ENCODE measurements at regions not wholly inside any gene's neighbourhood (a gene's known extent, or its start where the extent isn't known, plus 50 kb on each side); places are given as distances from the start of the nearest gene placed in this dataset.
"Not testable (repeated sequence)": the region's sequence is repeated elsewhere in the genome, so short reads cannot be mapped to it uniquely, and the experiment has no call there.

- H3K4me1 ChIP-seq (ENCODE audit: insufficient read depth, low read length); H3K36me3 ChIP-seq (ENCODE audit: insufficient read depth, low read length); H3K4me3 ChIP-seq (ENCODE audit: low read depth in 1 of 2, low read length in 2 of 2); H3K27me3 ChIP-seq (ENCODE audit: control insufficient read depth in 1 of 2, insufficient read depth in 2 of 2, low read length in 2 of 2); H3K9me3 ChIP-seq (ENCODE audit: low read length); H3K9ac ChIP-seq (ENCODE audit: low read length); H3K27ac ChIP-seq (ENCODE audit: low read depth, low read length): not testable (repeated sequence)
Measured at GRCh38 chr6:16820262-16820661, 59.0 kb upstream of the ATXN1 start.

DNA sequence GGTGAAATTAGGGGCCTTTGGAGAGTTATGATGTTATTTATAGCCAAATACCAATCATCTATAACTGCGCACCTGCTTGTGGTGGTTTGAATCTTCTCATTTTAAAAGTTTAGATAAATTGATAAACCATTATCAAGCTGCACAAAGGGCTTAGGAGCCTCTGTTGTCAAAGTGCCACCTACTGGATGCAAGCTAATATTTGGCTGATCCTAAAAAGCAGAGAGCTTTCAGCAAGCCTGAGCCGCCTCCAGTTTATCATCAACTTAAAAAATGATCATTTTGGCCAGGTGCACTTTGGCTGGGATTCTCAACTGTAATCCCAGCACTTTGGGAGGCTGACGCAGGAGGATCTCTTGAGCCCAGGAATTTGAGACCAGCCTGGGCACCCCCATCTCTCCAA is 58.5 kb upstream of the ATXN1 start:
- Histone ChIP-seq H3K4me3 (ENCODE audit: low read depth in 1 of 2, low read length in 2 of 2) (no peak overlapping the region), H3K27ac (ENCODE audit: low read depth, low read length) (no peak overlapping the region), H3K9ac (ENCODE audit: low read length) (no peak overlapping the region), H3K27me3 (ENCODE audit: control insufficient read depth in 1 of 2, insufficient read depth in 2 of 2, low read length in 2 of 2) (no peaks in the 10 kb centered on the region), H3K36me3 (ENCODE audit: insufficient read depth, low read length) (no peaks in the 10 kb centered on the region), H3K9me3 (ENCODE audit: low read length) (no peaks in the 10 kb centered on the region), H3K4me1 (ENCODE audit: insufficient read depth, low read length) (no peaks in the 10 kb centered on the region)

- H3K27me3 ChIP-seq (ENCODE audit: control insufficient read depth in 1 of 2, insufficient read depth in 2 of 2, low read length in 2 of 2), result no peaks in the 10 kb centered on the region
- H3K4me1 ChIP-seq (ENCODE audit: insufficient read depth, low read length), result no peaks in the 10 kb centered on the region
- no peak overlapping the region for H3K4me3 ChIP-seq (ENCODE audit: low read depth in 1 of 2, low read length in 2 of 2)
- H3K9ac ChIP-seq (ENCODE audit: low read length), result no peak overlapping the region
- no peaks in the 10 kb centered on the region for H3K9me3 ChIP-seq (ENCODE audit: low read length)
- no peaks in the 10 kb centered on the region for H3K36me3 ChIP-seq (ENCODE audit: insufficient read depth, low read length)
- no peak overlapping the region for H3K27ac ChIP-seq (ENCODE audit: low read depth, low read length)
Measured at GRCh38 chr6:16818992-16819626, 57.8 kb upstream of the ATXN1 start.

GRCh38 chr6:16817594-16817993 is 56.3 kb upstream of the ATXN1 start:
- Histone ChIP-seq H3K27ac (ENCODE audit: low read depth, low read length) (no peak overlapping the region), H3K4me3 (ENCODE audit: low read depth in 1 of 2, low read length in 2 of 2) (no peak overlapping the region), H3K9me3 (ENCODE audit: low read length) (no peaks in the 10 kb centered on the region), H3K9ac (ENCODE audit: low read length) (no peak overlapping the region), H3K36me3 (ENCODE audit: insufficient read depth, low read length) (no peaks in the 10 kb centered on the region), H3K4me1 (ENCODE audit: insufficient read depth, low read length) (no peaks in the 10 kb centered on the region), H3K27me3 (ENCODE audit: control insufficient read depth in 1 of 2, insufficient read depth in 2 of 2, low read length in 2 of 2) (no peaks in the 10 kb centered on the region)

DNA sequence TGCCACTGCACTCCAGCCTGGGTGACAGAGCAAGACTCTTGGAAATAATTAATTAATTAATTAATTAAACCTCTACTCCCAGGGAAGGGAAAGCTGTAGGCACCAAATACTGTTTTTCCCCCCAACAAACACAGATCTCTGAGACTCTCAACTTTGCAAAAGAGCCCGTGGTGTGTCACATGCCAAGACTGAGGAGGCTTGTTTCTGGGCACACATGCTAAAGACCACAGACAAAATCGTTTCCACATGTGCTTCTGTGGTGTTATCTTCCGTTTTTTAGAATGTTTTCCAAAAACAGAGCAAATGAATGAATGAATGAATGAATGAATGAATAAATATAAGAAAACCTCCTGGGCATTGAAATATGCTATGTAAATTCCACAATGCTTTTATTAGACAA is 55.6 kb upstream of the ATXN1 start:
- Histone ChIP-seq H3K4me1 (ENCODE audit: insufficient read depth, low read length) (no peaks in the 10 kb centered on the region), H3K4me3 (ENCODE audit: low read depth in 1 of 2, low read length in 2 of 2) (no peak overlapping the region), H3K9me3 (ENCODE audit: low read length) (no peaks in the 10 kb centered on the region), H3K36me3 (ENCODE audit: insufficient read depth, low read length) (no peaks in the 10 kb centered on the region), H3K27ac (ENCODE audit: low read depth, low read length) (no peak overlapping the region), H3K9ac (ENCODE audit: low read length) (no peak overlapping the region), H3K27me3 (ENCODE audit: control insufficient read depth in 1 of 2, insufficient read depth in 2 of 2, low read length in 2 of 2) (no peaks in the 10 kb centered on the region)

- Histone ChIP-seq H3K27ac (ENCODE audit: low read depth, low read length) (no peak overlapping the region), H3K9ac (ENCODE audit: low read length) (no peak overlapping the region), H3K36me3 (ENCODE audit: insufficient read depth, low read length) (no peaks in the 10 kb centered on the region), H3K27me3 (ENCODE audit: control insufficient read depth in 1 of 2, insufficient read depth in 2 of 2, low read length in 2 of 2) (no peaks in the 10 kb centered on the region), H3K4me3 (ENCODE audit: low read depth in 1 of 2, low read length in 2 of 2) (no peak overlapping the region), H3K9me3 (ENCODE audit: low read length) (no peaks in the 10 kb centered on the region), H3K4me1 (ENCODE audit: insufficient read depth, low read length) (no peaks in the 10 kb centered on the region)
Measured at GRCh38 chr6:16812993-16813392, 51.7 kb upstream of the ATXN1 start.

DNA sequence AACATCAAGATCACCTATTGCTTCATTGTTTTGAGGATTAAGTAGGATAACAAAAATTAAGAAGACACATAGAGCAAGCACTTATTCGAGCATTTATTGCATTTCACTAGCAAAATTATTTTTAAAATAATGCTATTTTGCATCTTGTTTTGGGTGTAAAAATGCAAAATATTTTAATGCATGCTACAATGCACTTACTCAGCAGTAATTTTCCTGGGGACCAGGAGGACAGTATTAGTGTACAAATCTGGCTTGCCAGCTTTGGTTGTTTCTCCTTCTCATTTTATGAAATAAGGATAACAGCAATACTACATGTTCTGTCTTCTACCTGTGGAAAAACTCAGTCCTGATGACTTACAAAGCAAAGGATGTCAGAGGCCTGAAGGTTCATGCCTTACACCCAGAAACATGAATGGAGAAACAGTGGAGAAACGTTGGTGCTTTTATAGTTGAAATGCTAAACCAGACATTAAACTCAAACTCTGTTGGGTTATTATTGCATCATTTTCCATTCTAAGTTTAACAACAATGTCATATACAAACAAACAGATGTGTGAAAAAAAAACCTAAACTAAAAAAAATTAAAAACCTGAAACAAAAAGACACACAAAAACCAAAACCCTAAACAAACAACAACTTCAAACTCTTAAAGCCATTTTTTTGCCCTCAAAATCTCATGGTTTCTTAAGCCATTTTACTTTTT is 50.2 kb upstream of the ATXN1 start:
- Histone ChIP-seq H3K27ac (ENCODE audit: low read depth, low read length) (no peak overlapping the region), H3K4me3 (ENCODE audit: low read depth in 1 of 2, low read length in 2 of 2) (no peak overlapping the region), H3K36me3 (ENCODE audit: insufficient read depth, low read length) (no peaks in the 10 kb centered on the region), H3K4me1 (ENCODE audit: insufficient read depth, low read length) (no peaks in the 10 kb centered on the region), H3K27me3 (ENCODE audit: control insufficient read depth in 1 of 2, insufficient read depth in 2 of 2, low read length in 2 of 2) (no peaks in the 10 kb centered on the region), H3K9ac (ENCODE audit: low read length) (no peak overlapping the region), H3K9me3 (ENCODE audit: low read length) (no peaks in the 10 kb centered on the region)

Data from muscle layer of colon (tissue), 2 donors.